Loucy (cell line): ENCODE measurements at regions not wholly inside any gene's neighbourhood (a gene's known extent, or its start where the extent isn't known, plus 50 kb on each side); places are given as distances from the start of the nearest gene placed in this dataset.

Source experiments
- H2AFZ ChIP-seq: fragments of 200-600 bp; sonication (generic); 2 replicates; pipeline ENCODE4 v1.6.0; 2016; ENCODE audit warnings: antibody characterized with exemption, mild to moderate bottlenecking, low read length, moderate library complexity
- H3F3A ChIP-seq: fragments of 200-600 bp; 2 replicates; pipeline ENCODE4 v1.6.0; 2016; ENCODE audit warnings: antibody characterized with exemption, low read depth, mild to moderate bottlenecking
- H3K27me3 ChIP-seq: fragments of 200-600 bp; sonication (generic); 2 replicates; pipeline ENCODE4 v1.6.1; 2014; ENCODE audit warnings: low read length, mild to moderate bottlenecking; ENCODE audit not compliant: insufficient read depth, poor library complexity, severe bottlenecking
- H3K36me3 ChIP-seq: fragments of 200-600 bp; sonication (generic); 2 replicates; pipeline ENCODE4 v1.6.1; 2016; ENCODE audit warnings: low read length; ENCODE audit not compliant: insufficient read depth
- H3K4me1 ChIP-seq: fragments of 200-600 bp; sonication (generic); 2 replicates; pipeline ENCODE4 v1.5.1; 2014; ENCODE audit warnings: low read length, mild to moderate bottlenecking; ENCODE audit not compliant: insufficient read depth, poor library complexity, severe bottlenecking
- H3K4me2 ChIP-seq: fragments of 200-600 bp; sonication (generic); 2 replicates; pipeline ENCODE4 v1.6.0; 2014; ENCODE audit warnings: antibody characterized with exemption, low read length, low read depth, mild to moderate bottlenecking; ENCODE audit not compliant: poor library complexity, severe bottlenecking
- H3K4me3 ChIP-seq: fragments of 200-600 bp; sonication (generic); 2 replicates; pipeline ENCODE4 v1.5.1; 2014; ENCODE audit warnings: low read length, mild to moderate bottlenecking, mixed read lengths; ENCODE audit not compliant: poor library complexity, severe bottlenecking
- H3K79me2 ChIP-seq: fragments of 200-600 bp; sonication (generic); 2 replicates; pipeline ENCODE4 v1.6.1; 2014; ENCODE audit warnings: low read length; ENCODE audit not compliant: insufficient read depth
- H3K9ac ChIP-seq: fragments of 200-600 bp; sonication (generic); 2 replicates; pipeline ENCODE4 v1.6.0; 2014; ENCODE audit warnings: mild to moderate bottlenecking, low read depth, low read length, moderate library complexity; ENCODE audit not compliant: poor library complexity, severe bottlenecking
- H3K9me2 ChIP-seq: fragments of 200-600 bp; sonication (generic); replicated peaks from 2 replicates; pipeline ENCODE4 v1.6.1; 2016; ENCODE audit warnings: low read depth, low read length, mixed read lengths
- H3K9me3 ChIP-seq: fragments of 200-600 bp; sonication (generic); 2 replicates; pipeline ENCODE4 v1.6.1; 2014; ENCODE audit warnings: mild to moderate bottlenecking, antibody characterized with exemption, low read length, low read depth; ENCODE audit not compliant: insufficient read depth
- H4K20me1 ChIP-seq: fragments of 200-600 bp; sonication (generic); 2 replicates; pipeline ENCODE4 v1.6.0; 2014; ENCODE audit warnings: antibody characterized with exemption, low read length, mild to moderate bottlenecking; ENCODE audit not compliant: insufficient read depth, poor library complexity, severe bottlenecking
- EZH2phosphoT487 ChIP-seq: fragments of 200-600 bp; IDR thresholded peaks from 2 replicates; pipeline ENCODE4 v1.6.1; 2018; ENCODE audit warnings: antibody characterized with exemption, mild to moderate bottlenecking, moderate library complexity, borderline replicate concordance
- TF ChIP-seq, protein P1 (sequence below): fragments of 200-600 bp; sonication (generic); conservative IDR thresholded peaks from 2 replicates; pipeline ENCODE4 v1.5.1; 2014; ENCODE audit warnings: mild to moderate bottlenecking, antibody characterized with exemption, low read length

DNA sequence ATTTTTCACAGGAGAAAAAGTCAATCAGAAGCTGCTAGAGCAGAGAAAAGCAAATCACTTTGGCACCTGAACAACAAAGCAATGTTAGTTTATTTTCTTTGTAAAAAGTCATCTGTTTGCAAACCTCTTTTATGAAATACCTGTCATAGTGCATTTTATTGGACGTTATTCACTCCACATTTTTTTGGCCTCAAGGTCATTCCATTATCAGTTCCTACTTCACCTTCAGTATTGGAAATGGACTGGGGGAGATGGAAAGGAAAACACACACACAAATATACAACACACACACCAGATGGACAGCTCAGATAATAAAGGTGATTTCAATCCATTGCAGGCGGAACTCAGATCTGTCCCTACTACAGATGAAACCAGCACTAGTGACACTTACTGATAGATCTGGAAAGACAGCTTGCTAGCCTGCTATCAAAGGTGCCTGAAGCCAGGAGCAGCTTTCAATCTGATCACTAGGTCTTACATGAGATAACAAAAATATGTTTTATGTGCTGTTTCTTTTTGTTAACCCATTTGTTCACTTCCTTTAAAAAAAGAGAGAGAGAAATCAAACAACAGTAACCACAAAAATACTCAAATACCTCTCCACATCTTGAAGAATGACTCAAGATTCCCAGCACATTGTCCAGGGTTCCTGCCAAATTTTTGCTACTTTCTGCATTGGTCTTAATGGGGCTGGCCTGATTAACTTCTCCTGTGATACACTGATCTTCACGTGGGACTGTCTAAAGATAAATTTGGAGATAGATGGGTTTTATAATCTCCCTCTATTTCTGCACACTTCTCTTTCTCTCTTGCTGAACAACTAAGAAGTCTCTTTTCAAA lies 844.3 kb upstream of the TENM4 start:
- H3K9me3 ChIP-seq, result no peaks in the 10 kb centered on the region
- H3K4me2 ChIP-seq, result no peak overlapping the region
- H3K9ac ChIP-seq, result no peak overlapping the region
- H2AFZ ChIP-seq, result no peak overlapping the region
- TF ChIP-seq, protein P1, sequence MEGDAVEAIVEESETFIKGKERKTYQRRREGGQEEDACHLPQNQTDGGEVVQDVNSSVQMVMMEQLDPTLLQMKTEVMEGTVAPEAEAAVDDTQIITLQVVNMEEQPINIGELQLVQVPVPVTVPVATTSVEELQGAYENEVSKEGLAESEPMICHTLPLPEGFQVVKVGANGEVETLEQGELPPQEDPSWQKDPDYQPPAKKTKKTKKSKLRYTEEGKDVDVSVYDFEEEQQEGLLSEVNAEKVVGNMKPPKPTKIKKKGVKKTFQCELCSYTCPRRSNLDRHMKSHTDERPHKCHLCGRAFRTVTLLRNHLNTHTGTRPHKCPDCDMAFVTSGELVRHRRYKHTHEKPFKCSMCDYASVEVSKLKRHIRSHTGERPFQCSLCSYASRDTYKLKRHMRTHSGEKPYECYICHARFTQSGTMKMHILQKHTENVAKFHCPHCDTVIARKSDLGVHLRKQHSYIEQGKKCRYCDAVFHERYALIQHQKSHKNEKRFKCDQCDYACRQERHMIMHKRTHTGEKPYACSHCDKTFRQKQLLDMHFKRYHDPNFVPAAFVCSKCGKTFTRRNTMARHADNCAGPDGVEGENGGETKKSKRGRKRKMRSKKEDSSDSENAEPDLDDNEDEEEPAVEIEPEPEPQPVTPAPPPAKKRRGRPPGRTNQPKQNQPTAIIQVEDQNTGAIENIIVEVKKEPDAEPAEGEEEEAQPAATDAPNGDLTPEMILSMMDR, result no peak
- TF ChIP-seq EZH2phosphoT487, result no peak
- no peaks in the 10 kb centered on the region for H3K79me2 ChIP-seq
- H3F3A ChIP-seq, result no peaks in the 10 kb centered on the region
- H3K9me2 ChIP-seq, result no peaks in the 10 kb centered on the region
- H3K36me3 ChIP-seq, result no peaks in the 10 kb centered on the region
- H3K4me1 ChIP-seq, result no peaks in the 10 kb centered on the region
- H3K27me3 ChIP-seq, result no peaks in the 10 kb centered on the region
- no peak overlapping the region for H3K4me3 ChIP-seq
- H4K20me1 ChIP-seq, result no peaks in the 10 kb centered on the region

DNA sequence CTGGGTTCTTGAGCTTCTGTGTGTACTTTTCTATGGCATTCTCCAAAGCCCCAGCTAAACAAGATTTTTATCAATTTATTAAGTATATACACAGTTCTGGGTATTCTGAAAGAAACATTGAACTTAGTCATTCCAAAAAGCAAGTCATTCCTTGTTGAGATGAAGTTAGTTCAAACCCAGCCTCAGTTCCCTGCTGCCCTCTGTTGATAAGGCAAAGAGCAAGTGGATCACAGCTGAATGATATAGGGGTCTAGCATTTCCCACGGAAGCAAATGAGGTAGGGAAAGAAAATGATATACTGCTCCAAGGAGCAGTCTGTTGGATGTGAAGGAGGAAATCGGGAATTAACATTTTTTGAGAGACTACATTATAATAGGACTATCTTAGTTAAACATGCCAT lies 841.8 kb upstream of the TENM4 start:
- H3K9me2 ChIP-seq, result no peaks in the 10 kb centered on the region
- no peak overlapping the region for H3K9ac ChIP-seq
- TF ChIP-seq, protein P1, result no peak
- TF ChIP-seq EZH2phosphoT487, result no peak
- no peaks in the 10 kb centered on the region for H3K36me3 ChIP-seq
- no peaks in the 10 kb centered on the region for H4K20me1 ChIP-seq
- H2AFZ ChIP-seq, result no peak overlapping the region
- no peaks in the 10 kb centered on the region for H3K27me3 ChIP-seq
- H3F3A ChIP-seq, result no peaks in the 10 kb centered on the region
- no peak overlapping the region for H3K4me2 ChIP-seq
- H3K4me3 ChIP-seq, result no peak overlapping the region
- H3K79me2 ChIP-seq, result no peaks in the 10 kb centered on the region
- H3K9me3 ChIP-seq, result no peaks in the 10 kb centered on the region
- no peaks in the 10 kb centered on the region for H3K4me1 ChIP-seq

GRCh38 chr11:80281194-80281593 lies 840.4 kb upstream of the TENM4 start:
- H3K9me2 ChIP-seq, result no peaks in the 10 kb centered on the region
- no peaks in the 10 kb centered on the region for H3F3A ChIP-seq
- H3K4me2 ChIP-seq, result no peak overlapping the region
- no peaks in the 10 kb centered on the region for H3K9me3 ChIP-seq
- H2AFZ ChIP-seq, result no peak overlapping the region
- no peaks in the 10 kb centered on the region for H3K36me3 ChIP-seq
- H3K79me2 ChIP-seq, result no peaks in the 10 kb centered on the region
- H4K20me1 ChIP-seq, result no peaks in the 10 kb centered on the region
- H3K27me3 ChIP-seq, result no peaks in the 10 kb centered on the region
- no peaks in the 10 kb centered on the region for H3K4me1 ChIP-seq
- no peak overlapping the region for H3K9ac ChIP-seq
- H3K4me3 ChIP-seq, result no peak overlapping the region
- TF ChIP-seq, protein P1, result no peak
- TF ChIP-seq EZH2phosphoT487, result no peak
